Loucy (cell line): ENCODE measurements at regions not wholly inside any gene's neighbourhood (a gene's known extent, or its start where the extent isn't known, plus 50 kb on each side); places are given as distances from the start of the nearest gene placed in this dataset.

Experiments used
- H2AFZ ChIP-seq: fragments of 200-600 bp; sonication (generic); 2 replicates; pipeline ENCODE4 v1.6.0; 2016; ENCODE audit warnings: antibody characterized with exemption, mild to moderate bottlenecking, low read length, moderate library complexity
- H3F3A ChIP-seq: fragments of 200-600 bp; 2 replicates; pipeline ENCODE4 v1.6.0; 2016; ENCODE audit warnings: antibody characterized with exemption, low read depth, mild to moderate bottlenecking
- H3K27me3 ChIP-seq: fragments of 200-600 bp; sonication (generic); 2 replicates; pipeline ENCODE4 v1.6.1; 2014; ENCODE audit warnings: low read length, mild to moderate bottlenecking; ENCODE audit not compliant: insufficient read depth, poor library complexity, severe bottlenecking
- H3K36me3 ChIP-seq: fragments of 200-600 bp; sonication (generic); 2 replicates; pipeline ENCODE4 v1.6.1; 2016; ENCODE audit warnings: low read length; ENCODE audit not compliant: insufficient read depth
- H3K4me1 ChIP-seq: fragments of 200-600 bp; sonication (generic); 2 replicates; pipeline ENCODE4 v1.5.1; 2014; ENCODE audit warnings: low read length, mild to moderate bottlenecking; ENCODE audit not compliant: insufficient read depth, poor library complexity, severe bottlenecking
- H3K4me2 ChIP-seq: fragments of 200-600 bp; sonication (generic); 2 replicates; pipeline ENCODE4 v1.6.0; 2014; ENCODE audit warnings: antibody characterized with exemption, low read length, low read depth, mild to moderate bottlenecking; ENCODE audit not compliant: poor library complexity, severe bottlenecking
- H3K4me3 ChIP-seq: fragments of 200-600 bp; sonication (generic); 2 replicates; pipeline ENCODE4 v1.5.1; 2014; ENCODE audit warnings: low read length, mild to moderate bottlenecking, mixed read lengths; ENCODE audit not compliant: poor library complexity, severe bottlenecking
- H3K79me2 ChIP-seq: fragments of 200-600 bp; sonication (generic); 2 replicates; pipeline ENCODE4 v1.6.1; 2014; ENCODE audit warnings: low read length; ENCODE audit not compliant: insufficient read depth
- H3K9ac ChIP-seq: fragments of 200-600 bp; sonication (generic); 2 replicates; pipeline ENCODE4 v1.6.0; 2014; ENCODE audit warnings: mild to moderate bottlenecking, low read depth, low read length, moderate library complexity; ENCODE audit not compliant: poor library complexity, severe bottlenecking
- H3K9me2 ChIP-seq: fragments of 200-600 bp; sonication (generic); replicated peaks from 2 replicates; pipeline ENCODE4 v1.6.1; 2016; ENCODE audit warnings: low read depth, low read length, mixed read lengths
- H3K9me3 ChIP-seq: fragments of 200-600 bp; sonication (generic); 2 replicates; pipeline ENCODE4 v1.6.1; 2014; ENCODE audit warnings: mild to moderate bottlenecking, antibody characterized with exemption, low read length, low read depth; ENCODE audit not compliant: insufficient read depth
- H4K20me1 ChIP-seq: fragments of 200-600 bp; sonication (generic); 2 replicates; pipeline ENCODE4 v1.6.0; 2014; ENCODE audit warnings: antibody characterized with exemption, low read length, mild to moderate bottlenecking; ENCODE audit not compliant: insufficient read depth, poor library complexity, severe bottlenecking
- EZH2phosphoT487 ChIP-seq: fragments of 200-600 bp; IDR thresholded peaks from 2 replicates; pipeline ENCODE4 v1.6.1; 2018; ENCODE audit warnings: antibody characterized with exemption, mild to moderate bottlenecking, moderate library complexity, borderline replicate concordance
- TF ChIP-seq, protein P1 (sequence below): fragments of 200-600 bp; sonication (generic); conservative IDR thresholded peaks from 2 replicates; pipeline ENCODE4 v1.5.1; 2014; ENCODE audit warnings: mild to moderate bottlenecking, antibody characterized with exemption, low read length

DNA sequence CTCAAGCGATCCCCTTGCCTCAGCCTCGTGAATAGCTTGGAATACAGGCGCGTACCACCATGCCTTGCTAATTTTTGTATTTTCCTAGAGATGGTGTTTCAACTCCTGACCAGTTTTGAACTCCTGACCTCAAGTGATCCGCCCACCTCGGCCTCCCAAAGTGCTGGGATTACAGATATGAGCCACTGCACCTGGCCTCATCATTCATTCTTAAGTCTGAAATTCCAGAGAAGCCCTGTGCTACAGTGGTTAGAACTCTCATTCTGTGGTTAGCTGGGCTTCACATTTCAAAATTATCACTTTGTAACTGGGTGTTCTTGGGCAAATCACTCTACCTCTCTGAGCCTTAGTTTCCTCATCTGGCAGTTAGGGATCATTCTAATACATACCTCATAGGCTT lies 86.1 kb upstream of the POU3F1 start:
- H3K9me2 ChIP-seq, result no peaks in the 10 kb centered on the region
- H3K36me3 ChIP-seq, result no peaks in the 10 kb centered on the region
- TF ChIP-seq, protein P1, sequence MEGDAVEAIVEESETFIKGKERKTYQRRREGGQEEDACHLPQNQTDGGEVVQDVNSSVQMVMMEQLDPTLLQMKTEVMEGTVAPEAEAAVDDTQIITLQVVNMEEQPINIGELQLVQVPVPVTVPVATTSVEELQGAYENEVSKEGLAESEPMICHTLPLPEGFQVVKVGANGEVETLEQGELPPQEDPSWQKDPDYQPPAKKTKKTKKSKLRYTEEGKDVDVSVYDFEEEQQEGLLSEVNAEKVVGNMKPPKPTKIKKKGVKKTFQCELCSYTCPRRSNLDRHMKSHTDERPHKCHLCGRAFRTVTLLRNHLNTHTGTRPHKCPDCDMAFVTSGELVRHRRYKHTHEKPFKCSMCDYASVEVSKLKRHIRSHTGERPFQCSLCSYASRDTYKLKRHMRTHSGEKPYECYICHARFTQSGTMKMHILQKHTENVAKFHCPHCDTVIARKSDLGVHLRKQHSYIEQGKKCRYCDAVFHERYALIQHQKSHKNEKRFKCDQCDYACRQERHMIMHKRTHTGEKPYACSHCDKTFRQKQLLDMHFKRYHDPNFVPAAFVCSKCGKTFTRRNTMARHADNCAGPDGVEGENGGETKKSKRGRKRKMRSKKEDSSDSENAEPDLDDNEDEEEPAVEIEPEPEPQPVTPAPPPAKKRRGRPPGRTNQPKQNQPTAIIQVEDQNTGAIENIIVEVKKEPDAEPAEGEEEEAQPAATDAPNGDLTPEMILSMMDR, result no peak
- no peak for TF ChIP-seq EZH2phosphoT487
- H3K27me3 ChIP-seq, result no peaks in the 10 kb centered on the region
- H3K4me1 ChIP-seq, result no peaks in the 10 kb centered on the region
- H3K4me2 ChIP-seq, result no peak overlapping the region
- no peak overlapping the region for H2AFZ ChIP-seq
- no peaks in the 10 kb centered on the region for H3K79me2 ChIP-seq
- H3F3A ChIP-seq, result no peaks in the 10 kb centered on the region
- H3K9ac ChIP-seq, result no peak overlapping the region
- H3K4me3 ChIP-seq, result no peak overlapping the region
- no peaks in the 10 kb centered on the region for H3K9me3 ChIP-seq
- H4K20me1 ChIP-seq, result no peaks in the 10 kb centered on the region

DNA sequence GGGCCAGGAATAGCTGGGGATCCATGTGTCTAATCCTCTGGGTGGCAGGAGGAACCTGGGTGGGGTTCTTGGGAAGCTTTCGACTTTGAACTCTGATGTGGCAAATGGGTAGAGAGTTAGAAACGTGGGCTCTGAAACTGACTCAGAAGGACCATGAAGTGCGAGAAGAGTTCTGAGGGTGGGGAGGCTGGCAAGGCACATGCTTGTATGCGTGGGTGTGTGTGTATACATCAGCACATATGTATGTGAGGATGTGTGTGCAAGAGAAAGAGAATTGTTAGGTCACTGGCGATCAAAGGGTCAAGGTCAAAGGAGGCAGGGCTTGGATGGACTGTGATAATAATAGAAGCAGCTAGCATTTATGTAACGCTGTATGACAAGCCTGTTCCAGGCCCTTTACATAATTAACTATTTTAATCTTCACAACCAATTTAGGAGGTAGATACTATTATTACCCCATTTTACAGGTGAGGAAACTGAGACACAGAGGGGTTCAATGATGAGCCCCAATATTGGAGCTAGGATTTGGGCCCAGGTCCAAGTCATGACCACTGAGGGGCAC lies 84.5 kb upstream of the POU3F1 start:
- Histone ChIP-seq H3F3A (no peaks in the 10 kb centered on the region), H3K9ac (no peak overlapping the region), H3K9me2 (no peaks in the 10 kb centered on the region), H4K20me1 (no peaks in the 10 kb centered on the region), H3K9me3 (no peaks in the 10 kb centered on the region), H3K27me3 (no peaks in the 10 kb centered on the region), H3K4me2 (no peak overlapping the region), H3K36me3 (no peaks in the 10 kb centered on the region), H3K4me3 (no peak overlapping the region), H2AFZ (no peak overlapping the region), H3K79me2 (no peaks in the 10 kb centered on the region), H3K4me1 (no peaks in the 10 kb centered on the region)
- no peak for TF ChIP-seq EZH2phosphoT487
- TF ChIP-seq, protein P1, result no peak

DNA sequence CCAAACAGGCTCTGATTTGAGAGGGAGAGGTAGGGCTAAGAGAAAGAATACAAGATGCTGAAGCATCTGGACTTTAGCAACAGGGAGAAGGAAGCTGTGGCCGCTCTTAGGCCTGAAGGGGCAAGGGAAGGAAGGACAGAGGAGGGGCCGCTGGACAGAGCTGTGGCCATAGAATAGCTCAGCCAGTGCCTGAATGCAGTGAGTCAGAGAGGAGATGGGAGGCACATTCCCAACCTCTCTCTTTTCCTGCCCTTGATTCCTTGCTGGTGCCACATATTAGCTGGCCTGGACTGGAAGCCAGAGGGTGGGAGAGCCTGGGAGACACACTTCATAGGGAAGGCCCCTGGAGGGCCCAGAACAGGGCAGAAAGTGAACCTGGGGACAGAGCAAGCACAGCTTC lies 83.4 kb upstream of the POU3F1 start:
- no peaks in the 10 kb centered on the region for H4K20me1 ChIP-seq

More for the DNA sequence above, 83.4 kb upstream of the POU3F1 start:
- no peaks in the 10 kb centered on the region for H3K9me2 ChIP-seq
- no peaks in the 10 kb centered on the region for H3K9me3 ChIP-seq
- no peaks in the 10 kb centered on the region for H3K36me3 ChIP-seq
- H3K9ac ChIP-seq, result no peak overlapping the region
- H2AFZ ChIP-seq, result no peak overlapping the region
- H3K27me3 ChIP-seq, result no peaks in the 10 kb centered on the region
- no peak overlapping the region for H3K4me2 ChIP-seq
- no peak for TF ChIP-seq EZH2phosphoT487
- TF ChIP-seq, protein P1, result no peak
- no peaks in the 10 kb centered on the region for H3K4me1 ChIP-seq
- H3K4me3 ChIP-seq, result no peak overlapping the region
- no peaks in the 10 kb centered on the region for H3F3A ChIP-seq
- H3K79me2 ChIP-seq, result no peaks in the 10 kb centered on the region
